Keratinocyte (primary cell): ENCODE measurements at regions not wholly inside any gene's neighbourhood (a gene's known extent, or its start where the extent isn't known, plus 50 kb on each side); places are given as distances from the start of the nearest gene placed in this dataset.

Experiments
- DNase-seq: peaks from one replicate; pipeline ENCODE4 v3.0.0-alpha.2; 2011; ENCODE audit warnings: low read depth, missing footprints, low spot score
- FAIRE-seq: peaks from 2 replicates; lab custom pipeline; 2011; peaks lifted over from hg19 to GRCh38; lab: Jason Lieb, UNC
- H2AFZ ChIP-seq: 2 replicates; pipeline ENCODE4 v1.6.0; 2012; ENCODE audit warnings: low read length, control low read depth, inconsistent platforms; ENCODE audit not compliant: control insufficient read depth
- H3K27ac ChIP-seq: 2 replicates; pipeline ENCODE4 v1.5.1; 2011; ENCODE audit warnings: low read length; ENCODE audit not compliant: control insufficient read depth, insufficient read depth
- H3K27me3 ChIP-seq: 3 replicates; pipeline ENCODE4 v1.6.0; 2011; ENCODE audit warnings: low read length; ENCODE audit not compliant: control insufficient read depth, insufficient read depth; ENCODE audit errors: extremely low read depth
- H3K36me3 ChIP-seq, 2 experiments: 2 replicates in 1 of 2; 3 replicates in 1 of 2; pipeline ENCODE4 v1.5.1; 2011; ENCODE audit warnings: low read length in 2 of 2, mild to moderate bottlenecking in 1 of 2; ENCODE audit not compliant: control insufficient read depth in 2 of 2, insufficient read depth in 2 of 2; ENCODE audit errors: extremely low read depth in 1 of 2
- H3K4me1 ChIP-seq: 3 replicates; pipeline ENCODE4 v1.5.1; 2011; ENCODE audit warnings: low read length; ENCODE audit not compliant: control insufficient read depth, insufficient read depth; ENCODE audit errors: extremely low read depth
- H3K4me2 ChIP-seq: 3 replicates; pipeline ENCODE4 v1.6.0; 2011; ENCODE audit warnings: low read depth, low read length; ENCODE audit not compliant: control insufficient read depth, insufficient read depth; ENCODE audit errors: extremely low read depth
- H3K4me3 ChIP-seq, 3 experiments: fragments of 200-600 bp in 1 of 3; sonication (generic) in 1 of 3; 2 replicates in 2 of 3; 3 replicates in 1 of 3; pipeline ENCODE4 v1.5.1; 2011 to 2016; ENCODE audit warnings: low read length in 3 of 3, mild to moderate bottlenecking in 3 of 3, control low read depth in 2 of 3, inconsistent platforms in 1 of 3, low read depth in 1 of 3, mixed read lengths in 1 of 3, mixed run types in 1 of 3, moderate library complexity in 1 of 3; ENCODE audit not compliant: control insufficient read depth in 2 of 3, insufficient read depth in 2 of 3; ENCODE audit errors: extremely low read depth in 1 of 3
- H3K79me2 ChIP-seq: 2 replicates; pipeline ENCODE4 v1.6.0; 2012; ENCODE audit warnings: low read length; ENCODE audit not compliant: control insufficient read depth, insufficient read depth
- H3K9ac ChIP-seq: 3 replicates; pipeline ENCODE4 v1.6.0; 2011; ENCODE audit warnings: low read length; ENCODE audit not compliant: control insufficient read depth, insufficient read depth; ENCODE audit errors: extremely low read depth
- H3K9me1 ChIP-seq: 3 replicates; pipeline ENCODE4 v1.6.0; 2011; ENCODE audit warnings: low read length; ENCODE audit not compliant: control insufficient read depth, insufficient read depth; ENCODE audit errors: extremely low read depth
- H3K9me3 ChIP-seq: 2 replicates; pipeline ENCODE4 v1.5.1; 2012; ENCODE audit warnings: low read depth, low read length; ENCODE audit not compliant: control insufficient read depth
- H4K20me1 ChIP-seq: 3 replicates; pipeline ENCODE4 v1.6.0; 2011; ENCODE audit warnings: low read length; ENCODE audit not compliant: control insufficient read depth, insufficient read depth; ENCODE audit errors: extremely low read depth
- CTCF ChIP-seq, 3 experiments: IDR thresholded peaks in 1 of 3; conservative IDR thresholded peaks in 1 of 3; optimal IDR thresholded peaks in 1 of 3; 2 replicates in 2 of 3; 3 replicates in 1 of 3; pipeline versions ENCODE3 to v1.5.1; 2011; ENCODE audit warnings: low read length in 3 of 3, mild to moderate bottlenecking in 3 of 3, moderate library complexity in 2 of 3, control low read depth in 1 of 3, inconsistent platforms in 1 of 3; ENCODE audit not compliant: insufficient read depth in 2 of 3; ENCODE audit errors: extremely low read depth in 1 of 3
- EZH2 ChIP-seq: IDR thresholded peaks from one replicate; pipeline ENCODE4 v1.6.1; 2012; ENCODE audit warnings: inconsistent platforms, mild to moderate bottlenecking, low read length, moderate library complexity
- dilution Hi-C: fragments of 300-500 bp; cut with MboI; formaldehyde crosslinking; loops from one replicate; pipeline ENCODE4 v1.7.0; 2020; ENCODE audit warnings: low sequenced_read_pairs; ENCODE audit not compliant: extremely low pct_ligation_motif_present

- Histone ChIP-seq H4K20me1 (no peaks in the 10 kb centered on the region), H3K9me1 (no peaks in the 10 kb centered on the region), H3K4me3 (no peak overlapping the region), H3K9ac (no peak overlapping the region), H3K4me2 (no peak overlapping the region), H3K27ac (no peak overlapping the region), H3K36me3 (no peaks in the 10 kb centered on the region), H2AFZ (no peak overlapping the region), H3K4me1 (no peaks in the 10 kb centered on the region), H3K9me3 (peaks cover 6% of the 10 kb centered on the region), H3K79me2 (no peaks in the 10 kb centered on the region), H3K27me3 (no peaks in the 10 kb centered on the region)
- dilution Hi-C loops = no loop called here
- DNase-seq = no peak
- TF ChIP-seq CTCF (optimal IDR thresholded peaks at IDR 0.05 in 1 of 3, IDR thresholded peaks at IDR 0.05 in 1 of 3, conservative IDR thresholded peaks at IDR 0.05 in 1 of 3; ENCODE audit: extremely low read depth in 1 of 3, insufficient read depth in 2 of 3, low read length in 3 of 3) (no peak), EZH2 (no peak)
- FAIRE-seq = no peak
Measured at GRCh38 chr22:48927591-48927990, 900.1 kb downstream of the BRD1 start.

DNA sequence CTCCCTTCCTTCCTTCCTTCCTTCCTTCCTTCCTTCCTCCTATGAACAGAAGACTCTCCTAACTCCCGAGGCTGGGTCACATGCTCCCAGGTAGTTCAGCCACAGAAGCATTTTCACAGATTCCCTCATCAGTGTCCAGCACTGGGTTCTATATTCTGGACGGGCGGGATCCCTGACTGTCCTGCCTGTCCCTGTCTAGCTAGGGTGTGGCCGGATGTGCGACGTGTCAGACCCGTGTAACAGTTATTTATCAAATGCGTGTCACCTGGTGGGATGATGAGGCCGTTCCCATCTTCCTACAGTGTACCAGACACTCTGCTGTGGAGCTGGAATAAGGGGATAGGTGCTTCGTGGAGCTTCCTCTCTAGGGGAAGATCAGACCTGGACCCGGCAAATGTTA, 901.0 kb downstream of the BRD1 start:
- dilution Hi-C loops = no loop called here
- no peak for DNase-seq
- H3K9me1 ChIP-seq = no peaks in the 10 kb centered on the region

More for the DNA sequence above, 901.0 kb downstream of the BRD1 start:
- no peaks in the 10 kb centered on the region for H3K36me3 ChIP-seq
- no peak overlapping the region for H3K27ac ChIP-seq
- H2AFZ ChIP-seq = no peak overlapping the region
- no peak overlapping the region for H3K9ac ChIP-seq
- no peak overlapping the region for H3K4me3 ChIP-seq
- H3K4me1 ChIP-seq = no peaks in the 10 kb centered on the region
- H3K79me2 ChIP-seq = no peaks in the 10 kb centered on the region
- H3K4me2 ChIP-seq = no peak overlapping the region
- no peak for FAIRE-seq
- no peaks in the 10 kb centered on the region for H3K27me3 ChIP-seq
- H3K9me3 ChIP-seq = peaks cover 4% of the 10 kb centered on the region
- no peak for TF ChIP-seq CTCF (optimal IDR thresholded peaks at IDR 0.05 in 1 of 3, IDR thresholded peaks at IDR 0.05 in 1 of 3, conservative IDR thresholded peaks at IDR 0.05 in 1 of 3; ENCODE audit: extremely low read depth in 1 of 3, insufficient read depth in 2 of 3, low read length in 3 of 3)
- no peaks in the 10 kb centered on the region for H4K20me1 ChIP-seq
